ENCODE measurements at regions not wholly inside any gene's neighbourhood (a gene's known extent, or its start where the extent isn't known, plus 50 kb on each side); places are given as distances from the start of the nearest gene placed in this dataset.
A peak's percentile ranks its signal among the peaks of the same experiment; 100 is the strongest.

DNA sequence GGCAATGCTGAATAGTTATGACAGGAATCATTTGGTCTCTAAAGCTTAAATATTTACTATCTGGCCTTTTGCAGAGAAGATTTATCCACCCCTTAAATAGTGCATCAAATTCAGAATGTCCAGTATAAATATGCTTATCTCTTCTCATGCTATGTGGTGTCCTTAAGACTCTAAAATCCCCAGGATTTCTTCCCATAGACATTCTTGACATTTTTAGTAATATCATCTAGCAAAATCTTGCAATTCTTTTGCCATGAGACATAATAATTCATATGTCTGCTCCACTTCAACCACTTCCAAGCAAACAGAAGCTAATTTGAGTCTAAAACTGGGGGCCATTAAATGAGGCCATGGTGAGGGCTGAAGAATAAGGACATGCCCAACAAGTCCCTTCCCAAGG is 1923.4 kb upstream of the CDH9 start:
- Mint-ChIP-seq H3K4me1 (ENCODE audit: low read depth, unreplicated experiment) (no peaks in the 10 kb centered on the region), H3K27me3 (ENCODE audit: unreplicated experiment) (no peaks in the 10 kb centered on the region), H3K27ac (ENCODE audit: unreplicated experiment) (no peak overlapping the region), H3K9me3 (ENCODE audit: low read depth, unreplicated experiment) (peaks cover 8% of the 10 kb centered on the region), H3K4me3 (ENCODE audit: low read depth, unreplicated experiment) (no peak overlapping the region), H3K36me3 (ENCODE audit: insufficient read depth, unreplicated experiment) (no peaks in the 10 kb centered on the region)
- intact Hi-C loops (cut with micrococcal nuclease; ENCODE audit: unreplicated experiment): no loop called here
- BruUV-seq (replicated peaks): no TSS peak
- TF ChIP-seq, protein P1, sequence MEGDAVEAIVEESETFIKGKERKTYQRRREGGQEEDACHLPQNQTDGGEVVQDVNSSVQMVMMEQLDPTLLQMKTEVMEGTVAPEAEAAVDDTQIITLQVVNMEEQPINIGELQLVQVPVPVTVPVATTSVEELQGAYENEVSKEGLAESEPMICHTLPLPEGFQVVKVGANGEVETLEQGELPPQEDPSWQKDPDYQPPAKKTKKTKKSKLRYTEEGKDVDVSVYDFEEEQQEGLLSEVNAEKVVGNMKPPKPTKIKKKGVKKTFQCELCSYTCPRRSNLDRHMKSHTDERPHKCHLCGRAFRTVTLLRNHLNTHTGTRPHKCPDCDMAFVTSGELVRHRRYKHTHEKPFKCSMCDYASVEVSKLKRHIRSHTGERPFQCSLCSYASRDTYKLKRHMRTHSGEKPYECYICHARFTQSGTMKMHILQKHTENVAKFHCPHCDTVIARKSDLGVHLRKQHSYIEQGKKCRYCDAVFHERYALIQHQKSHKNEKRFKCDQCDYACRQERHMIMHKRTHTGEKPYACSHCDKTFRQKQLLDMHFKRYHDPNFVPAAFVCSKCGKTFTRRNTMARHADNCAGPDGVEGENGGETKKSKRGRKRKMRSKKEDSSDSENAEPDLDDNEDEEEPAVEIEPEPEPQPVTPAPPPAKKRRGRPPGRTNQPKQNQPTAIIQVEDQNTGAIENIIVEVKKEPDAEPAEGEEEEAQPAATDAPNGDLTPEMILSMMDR (IDR thresholded peaks at IDR 0.05; ENCODE audit: unreplicated experiment): no peak
- CTCF ChIA-PET: no interaction called here
- DNase-seq: no peak

DNA sequence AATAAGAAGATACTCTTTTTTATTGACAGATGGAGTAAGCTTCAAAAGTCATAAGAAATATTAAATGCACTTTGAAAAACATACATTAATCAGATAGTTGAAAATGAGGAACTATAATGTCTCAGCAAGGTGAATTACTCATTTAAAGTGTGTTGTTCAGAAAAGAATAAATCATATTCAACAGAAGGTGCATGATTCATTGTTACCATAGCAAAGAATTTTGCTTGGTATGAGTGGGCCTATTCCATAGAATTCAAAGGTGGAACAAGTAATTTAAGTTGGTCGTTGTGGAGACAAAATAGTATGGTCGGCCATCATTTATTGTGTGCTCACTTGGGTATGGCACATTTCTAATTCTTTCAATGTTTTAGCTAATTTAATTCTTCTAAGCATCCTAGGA is 1920.2 kb upstream of the CDH9 start:
- TF ChIP-seq, protein P1 (IDR thresholded peaks at IDR 0.05; ENCODE audit: unreplicated experiment): no peak
- CTCF ChIA-PET: no interaction called here
- DNase-seq: no peak
- H3K4me3 Mint-ChIP-seq (ENCODE audit: low read depth, unreplicated experiment): no peak overlapping the region
- intact Hi-C loops (cut with micrococcal nuclease; ENCODE audit: unreplicated experiment): no loop called here
- H3K27ac Mint-ChIP-seq (ENCODE audit: unreplicated experiment): no peak overlapping the region
- H3K9me3 Mint-ChIP-seq (ENCODE audit: low read depth, unreplicated experiment): peaks cover 5% of the 10 kb centered on the region
- no peaks in the 10 kb centered on the region for H3K27me3 Mint-ChIP-seq (ENCODE audit: unreplicated experiment)
- no peaks in the 10 kb centered on the region for H3K4me1 Mint-ChIP-seq (ENCODE audit: low read depth, unreplicated experiment)
- peaks cover 3% of the 10 kb centered on the region for H3K36me3 Mint-ChIP-seq (ENCODE audit: insufficient read depth, unreplicated experiment)
- BruUV-seq (replicated peaks): no TSS peak

DNA sequence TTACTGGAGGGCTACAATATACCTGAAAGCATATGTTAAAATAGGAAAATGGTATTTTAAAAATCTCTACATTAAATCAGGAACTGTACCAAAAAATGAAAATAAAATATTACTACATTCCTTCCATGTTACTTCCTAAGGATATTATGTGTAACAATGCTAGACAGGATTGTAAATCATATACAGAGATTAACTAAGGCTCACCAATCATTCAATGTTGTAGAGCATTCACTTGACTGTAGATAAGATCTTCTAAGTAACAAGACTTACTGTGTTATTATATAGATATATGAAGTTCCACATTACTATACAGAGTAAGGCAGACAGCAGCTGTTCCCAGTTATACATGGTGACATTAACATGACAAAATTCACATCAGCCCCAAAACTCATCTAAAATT is 1919.1 kb upstream of the CDH9 start:
- peaks cover 3% of the 10 kb centered on the region for H3K36me3 Mint-ChIP-seq (ENCODE audit: insufficient read depth, unreplicated experiment)
- CTCF ChIA-PET: no interaction called here
- H3K4me3 Mint-ChIP-seq (ENCODE audit: low read depth, unreplicated experiment): no peak overlapping the region
- no TSS peak for BruUV-seq (replicated peaks)
- no peak overlapping the region for H3K27ac Mint-ChIP-seq (ENCODE audit: unreplicated experiment)
- no peaks in the 10 kb centered on the region for H3K4me1 Mint-ChIP-seq (ENCODE audit: low read depth, unreplicated experiment)
- no peaks in the 10 kb centered on the region for H3K27me3 Mint-ChIP-seq (ENCODE audit: unreplicated experiment)
- no peak for DNase-seq
- peaks cover 9% of the 10 kb centered on the region for H3K9me3 Mint-ChIP-seq (ENCODE audit: low read depth, unreplicated experiment)
- TF ChIP-seq, protein P1 (IDR thresholded peaks at IDR 0.05; ENCODE audit: unreplicated experiment): no peak
- intact Hi-C loops (cut with micrococcal nuclease; ENCODE audit: unreplicated experiment): no loop called here

DNA sequence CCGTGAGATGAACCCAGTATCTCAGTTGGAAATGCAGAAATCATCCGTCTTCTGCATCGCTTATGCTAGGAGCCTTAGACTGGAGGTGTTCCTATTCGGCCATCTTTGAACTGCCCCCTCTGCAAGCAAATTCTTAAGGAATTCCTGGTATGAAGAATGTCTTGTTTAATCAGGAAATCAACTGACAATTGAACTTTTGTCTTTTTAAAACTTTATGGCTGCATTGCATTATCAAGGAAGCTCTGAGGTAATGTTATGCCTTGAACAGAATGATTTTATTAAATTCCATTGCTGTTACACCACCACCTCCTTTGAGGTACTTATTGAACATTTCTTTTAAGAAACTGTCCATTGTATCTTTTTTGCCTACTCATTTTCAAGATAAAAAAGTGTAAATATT is 1915.7 kb upstream of the CDH9 start:
- intact Hi-C loops (cut with micrococcal nuclease; ENCODE audit: unreplicated experiment): no loop called here
- CTCF ChIA-PET: no interaction called here
- Mint-ChIP-seq H3K27me3 (ENCODE audit: unreplicated experiment) (no peaks in the 10 kb centered on the region), H3K4me3 (ENCODE audit: low read depth, unreplicated experiment) (no peak overlapping the region), H3K36me3 (ENCODE audit: insufficient read depth, unreplicated experiment) (peaks cover 3% of the 10 kb centered on the region), H3K9me3 (ENCODE audit: low read depth, unreplicated experiment) (peaks cover 8% of the 10 kb centered on the region), H3K27ac (ENCODE audit: unreplicated experiment) (no peak overlapping the region), H3K4me1 (ENCODE audit: low read depth, unreplicated experiment) (no peaks in the 10 kb centered on the region)
- TF ChIP-seq, protein P1 (IDR thresholded peaks at IDR 0.05; ENCODE audit: unreplicated experiment): no peak
- no TSS peak for BruUV-seq (replicated peaks)
- peak; percentile 10 for DNase-seq

DNA sequence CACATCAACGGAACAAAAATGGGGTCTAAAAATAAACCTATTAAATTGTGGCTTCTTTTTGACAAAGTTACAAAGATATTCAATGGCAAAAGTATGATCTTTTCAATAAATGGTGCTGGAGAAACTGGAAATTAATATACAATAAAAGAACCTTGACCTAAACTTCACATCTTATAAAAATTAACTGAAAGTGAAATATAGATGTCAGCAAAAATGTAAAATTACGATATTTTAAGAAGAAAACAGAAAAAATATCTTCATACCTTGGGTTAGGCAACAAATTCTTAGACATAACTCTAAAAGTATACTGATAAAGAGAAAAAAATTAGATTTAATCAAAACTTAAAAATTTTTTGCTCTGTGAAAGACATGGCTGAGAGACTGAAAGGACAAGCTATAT is 1909.5 kb upstream of the CDH9 start:
- Mint-ChIP-seq H3K9me3 (ENCODE audit: low read depth, unreplicated experiment) (peaks cover 7% of the 10 kb centered on the region), H3K4me1 (ENCODE audit: low read depth, unreplicated experiment) (no peaks in the 10 kb centered on the region), H3K36me3 (ENCODE audit: insufficient read depth, unreplicated experiment) (no peaks in the 10 kb centered on the region), H3K27ac (ENCODE audit: unreplicated experiment) (no peak overlapping the region), H3K27me3 (ENCODE audit: unreplicated experiment) (no peaks in the 10 kb centered on the region), H3K4me3 (ENCODE audit: low read depth, unreplicated experiment) (no peak overlapping the region)
- CTCF ChIA-PET: no interaction called here
- no peak for DNase-seq
- BruUV-seq (replicated peaks): no TSS peak
- intact Hi-C loops (cut with micrococcal nuclease; ENCODE audit: unreplicated experiment): no loop called here
- TF ChIP-seq, protein P1 (IDR thresholded peaks at IDR 0.05; ENCODE audit: unreplicated experiment): no peak
